HepG2 (cell line): ENCODE measurements at regions not wholly inside any gene's neighbourhood (a gene's known extent, or its start where the extent isn't known, plus 50 kb on each side); places are given as distances from the start of the nearest gene placed in this dataset.

Experiments
- CAMTA2 ChIP-seq: sonication (generic); formaldehyde crosslinking; IDR thresholded peaks from 2 replicates; pipeline ENCODE4 v1.4.0; 2020; ENCODE audit warnings: mild to moderate bottlenecking, missing genetic modification reagents, borderline replicate concordance
- CHD4 ChIP-seq: fragments of 200-600 bp; sonication (generic); IDR thresholded peaks from 2 replicates; pipeline ENCODE4 v1.7.0; 2017; ENCODE audit warnings: mild to moderate bottlenecking, low read length, borderline replicate concordance
- CREM ChIP-seq, 2 experiments: sonication (generic) in 1 of 2; formaldehyde crosslinking in 1 of 2; IDR thresholded peaks; 2 replicates each; pipeline versions ENCODE4 v1.4.0 to v1.6.1; 2016 to 2020; ENCODE audit warnings: antibody characterized with exemption in 1 of 2, mild to moderate bottlenecking in 1 of 2, missing genetic modification reagents in 1 of 2
- FOXO1 ChIP-seq: sonication (generic); formaldehyde crosslinking; IDR thresholded peaks from 2 replicates; pipeline ENCODE4 v1.4.0; 2020; ENCODE audit warnings: missing genetic modification reagents
- FOXP1 ChIP-seq, 2 experiments: fragments of 450-650 bp in 1 of 2; IDR thresholded peaks; 2 replicates each; pipeline ENCODE4 v1.6.1; 2017 to 2018; ENCODE audit warnings: antibody characterized with exemption in 1 of 2
- HNF4G ChIP-seq, 2 experiments: sonication (generic) in 1 of 2; formaldehyde crosslinking in 1 of 2; IDR thresholded peaks; 2 replicates each; pipeline versions ENCODE4 v1.4.0 to v1.6.1; 2011 to 2020; ENCODE audit warnings: borderline replicate concordance in 2 of 2, low read depth in 2 of 2, mild to moderate bottlenecking in 2 of 2, low read length in 1 of 2, missing genetic modification reagents in 1 of 2, moderate library complexity in 1 of 2
- HNRNPL ChIP-seq: fragments of 200-400 bp; formaldehyde crosslinking; IDR thresholded peaks from 2 replicates; pipeline ENCODE4 v1.6.1; 2017; ENCODE audit warnings: mild to moderate bottlenecking, low read depth, low read length
- HOXA5 ChIP-seq: sonication (generic); formaldehyde crosslinking; IDR thresholded peaks from 2 replicates; pipeline ENCODE4 v1.4.0; 2020; ENCODE audit warnings: missing genetic modification reagents
- MZF1 ChIP-seq: sonication (generic); formaldehyde crosslinking; IDR thresholded peaks from 2 replicates; pipeline ENCODE4 v1.8.1; 2023; ENCODE audit warnings: mild to moderate bottlenecking, missing genetic modification reagents, borderline replicate concordance
- NAIF1 ChIP-seq: sonication (generic); formaldehyde crosslinking; IDR thresholded peaks from 2 replicates; pipeline ENCODE4 v1.5.0; 2020; ENCODE audit warnings: mild to moderate bottlenecking, missing genetic modification reagents, borderline replicate concordance
- NCOA1 ChIP-seq: sonication (generic); formaldehyde crosslinking; IDR thresholded peaks from 2 replicates; pipeline ENCODE4 v1.9.0; 2021; ENCODE audit warnings: missing genetic modification reagents
- PHF21A ChIP-seq: sonication (generic); formaldehyde crosslinking; IDR thresholded peaks from 2 replicates; pipeline ENCODE4 v1.5.0; 2020; ENCODE audit warnings: mild to moderate bottlenecking, missing genetic modification reagents
- PPARG ChIP-seq: conservative IDR thresholded peaks from 2 replicates; pipeline ENCODE4 v1.6.1; 2016; ENCODE audit warnings: missing biosample characterization, missing genetic modification reagents
- RARA ChIP-seq: IDR thresholded peaks from 2 replicates; pipeline ENCODE4 v1.6.1; 2016; ENCODE audit warnings: missing genetic modification reagents, missing compliant biosample characterization
- SOX5 ChIP-seq: IDR thresholded peaks from 2 replicates; pipeline ENCODE4 v1.6.1; 2016; ENCODE audit warnings: borderline replicate concordance
- TAF15 ChIP-seq: fragments of 200-400 bp; formaldehyde crosslinking; IDR thresholded peaks from one replicate; pipeline ENCODE4 v1.6.1; 2018; ENCODE audit warnings: mild to moderate bottlenecking, low read depth, low read length; ENCODE audit not compliant: poor library complexity, severe bottlenecking
- ZBTB4 ChIP-seq: sonication (generic); formaldehyde crosslinking; IDR thresholded peaks from 2 replicates; pipeline ENCODE4 v1.4.0; 2020; ENCODE audit warnings: missing genetic modification reagents, mild to moderate bottlenecking, borderline replicate concordance
- ZNF264 ChIP-seq: sonication (generic); formaldehyde crosslinking; IDR thresholded peaks from 2 replicates; pipeline ENCODE4 v1.4.0; 2020; ENCODE audit warnings: missing genetic modification reagents
- ZNF33B ChIP-seq: sonication (generic); formaldehyde crosslinking; IDR thresholded peaks from 2 replicates; pipeline ENCODE4 v1.5.1; 2020; ENCODE audit warnings: mild to moderate bottlenecking, missing genetic modification reagents
- ZNF543 ChIP-seq: sonication (generic); formaldehyde crosslinking; IDR thresholded peaks from 2 replicates; pipeline ENCODE4 v1.4.0; 2020; ENCODE audit warnings: mild to moderate bottlenecking, missing genetic modification reagents
- ZSCAN22 ChIP-seq: sonication (generic); formaldehyde crosslinking; IDR thresholded peaks from 2 replicates; pipeline ENCODE4 v1.4.0; 2020; ENCODE audit warnings: mild to moderate bottlenecking, missing genetic modification reagents
- TF ChIP-seq, protein P1 (sequence below): IDR thresholded peaks from 2 replicates; pipeline ENCODE4 v1.6.1; 2018; ENCODE audit warnings: missing genetic modification reagents, mild to moderate bottlenecking, missing compliant biosample characterization
- TF ChIP-seq, protein P2 (sequence below): sonication (generic); formaldehyde crosslinking; IDR thresholded peaks from 2 replicates; pipeline ENCODE4 v1.4.0; 2020; ENCODE audit warnings: mild to moderate bottlenecking, missing genetic modification reagents

DNA sequence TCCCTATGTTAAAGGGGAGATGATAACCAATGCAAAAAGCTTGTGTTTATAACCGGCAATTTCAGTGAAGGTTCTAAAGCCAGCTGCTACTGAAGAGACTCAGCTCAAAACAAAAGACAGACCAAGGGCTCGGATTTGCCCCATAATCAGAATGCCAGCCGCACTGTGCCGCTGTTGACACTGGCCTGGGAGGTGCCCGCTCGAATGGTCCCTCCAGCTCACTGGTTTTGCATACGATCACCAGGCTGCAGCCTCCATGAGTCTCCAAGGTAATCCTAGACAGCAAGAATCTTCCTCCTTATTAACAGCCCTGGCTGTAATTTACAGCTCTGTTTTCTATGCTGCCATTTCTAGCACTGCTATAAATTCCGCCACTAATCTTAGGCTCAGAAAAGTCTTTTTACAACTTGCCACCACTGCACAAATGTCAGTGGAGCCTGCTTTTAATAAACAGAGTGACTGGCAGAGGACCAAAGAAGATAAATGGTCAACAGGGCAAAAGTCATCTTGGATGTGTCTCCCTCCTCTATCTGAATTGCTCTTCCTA, 155.7 kb upstream of the SH3BP4 start (continued):
- TF ChIP-seq, protein P1, sequence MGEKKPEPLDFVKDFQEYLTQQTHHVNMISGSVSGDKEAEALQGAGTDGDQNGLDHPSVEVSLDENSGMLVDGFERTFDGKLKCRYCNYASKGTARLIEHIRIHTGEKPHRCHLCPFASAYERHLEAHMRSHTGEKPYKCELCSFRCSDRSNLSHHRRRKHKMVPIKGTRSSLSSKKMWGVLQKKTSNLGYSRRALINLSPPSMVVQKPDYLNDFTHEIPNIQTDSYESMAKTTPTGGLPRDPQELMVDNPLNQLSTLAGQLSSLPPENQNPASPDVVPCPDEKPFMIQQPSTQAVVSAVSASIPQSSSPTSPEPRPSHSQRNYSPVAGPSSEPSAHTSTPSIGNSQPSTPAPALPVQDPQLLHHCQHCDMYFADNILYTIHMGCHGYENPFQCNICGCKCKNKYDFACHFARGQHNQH = no peak
- no peak for TF ChIP-seq RARA
- TF ChIP-seq, protein P2, sequence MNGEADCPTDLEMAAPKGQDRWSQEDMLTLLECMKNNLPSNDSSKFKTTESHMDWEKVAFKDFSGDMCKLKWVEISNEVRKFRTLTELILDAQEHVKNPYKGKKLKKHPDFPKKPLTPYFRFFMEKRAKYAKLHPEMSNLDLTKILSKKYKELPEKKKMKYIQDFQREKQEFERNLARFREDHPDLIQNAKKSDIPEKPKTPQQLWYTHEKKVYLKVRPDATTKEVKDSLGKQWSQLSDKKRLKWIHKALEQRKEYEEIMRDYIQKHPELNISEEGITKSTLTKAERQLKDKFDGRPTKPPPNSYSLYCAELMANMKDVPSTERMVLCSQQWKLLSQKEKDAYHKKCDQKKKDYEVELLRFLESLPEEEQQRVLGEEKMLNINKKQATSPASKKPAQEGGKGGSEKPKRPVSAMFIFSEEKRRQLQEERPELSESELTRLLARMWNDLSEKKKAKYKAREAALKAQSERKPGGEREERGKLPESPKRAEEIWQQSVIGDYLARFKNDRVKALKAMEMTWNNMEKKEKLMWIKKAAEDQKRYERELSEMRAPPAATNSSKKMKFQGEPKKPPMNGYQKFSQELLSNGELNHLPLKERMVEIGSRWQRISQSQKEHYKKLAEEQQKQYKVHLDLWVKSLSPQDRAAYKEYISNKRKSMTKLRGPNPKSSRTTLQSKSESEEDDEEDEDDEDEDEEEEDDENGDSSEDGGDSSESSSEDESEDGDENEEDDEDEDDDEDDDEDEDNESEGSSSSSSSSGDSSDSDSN = 0 out of 2 replicates have a peak, but pooled peaks have one; percentile 6
- TF ChIP-seq PPARG = peak; percentile 77
- no peak for TF ChIP-seq TAF15
- TF ChIP-seq ZBTB4 (CRISPR knock-in tag) = 0 out of 2 replicates have a peak, but pooled peaks have one; percentile 46
- TF ChIP-seq FOXP1 (IDR thresholded peaks at IDR 0.05) = no peak
- TF ChIP-seq FOXP1 (CRISPR knock-in tag; IDR thresholded peaks at IDR 0.05) = peak; percentile 26; the same call in 1 of the 2 replicates
- peak; percentile 14; the same call in 1 of the 2 replicates for TF ChIP-seq NCOA1
- 0 out of 2 replicates have a peak, but pooled peaks have one; percentile 9 for TF ChIP-seq PHF21A (CRISPR knock-in tag)
- TF ChIP-seq HOXA5 (CRISPR knock-in tag) = peak; percentile 39; the same call in 1 of the 2 replicates
- no peak for TF ChIP-seq CAMTA2
- 0 out of 2 replicates have a peak, but pooled peaks have one; percentile 28 for TF ChIP-seq ZNF543 (CRISPR knock-in tag)
- 0 out of 2 replicates have a peak, but pooled peaks have one; percentile 30 for TF ChIP-seq SOX5
- peak; percentile 28; the same call in 1 of the 2 replicates for TF ChIP-seq FOXO1
- TF ChIP-seq HNF4G (IDR thresholded peaks at IDR 0.05; ENCODE audit: borderline replicate concordance, low read depth, low read length) = no peak
- TF ChIP-seq HNF4G (CRISPR knock-in tag; IDR thresholded peaks at IDR 0.05; ENCODE audit: borderline replicate concordance, low read depth) = peak; percentile 56; the same call in 1 of the 2 replicates
- TF ChIP-seq MZF1 (CRISPR knock-in tag) = no peak
- TF ChIP-seq NAIF1 (CRISPR knock-in tag) = 0 out of 2 replicates have a peak, but pooled peaks have one; percentile 50
- peak; percentile 6; the same call in 1 of the 2 replicates for TF ChIP-seq ZSCAN22 (CRISPR knock-in tag)
- 0 out of 2 replicates have a peak, but pooled peaks have one; percentile 62 for TF ChIP-seq CHD4
- 0 out of 2 replicates have a peak, but pooled peaks have one; percentile 16 for TF ChIP-seq ZNF33B
- TF ChIP-seq CREM (IDR thresholded peaks at IDR 0.05) = 0 out of 2 replicates have a peak, but pooled peaks have one; percentile 19
- no peak for TF ChIP-seq CREM (CRISPR knock-in tag; IDR thresholded peaks at IDR 0.05)
- peak; percentile 75; the same call in 1 of the 2 replicates for TF ChIP-seq HNRNPL
- TF ChIP-seq ZNF264 (CRISPR knock-in tag) = 0 out of 2 replicates have a peak, but pooled peaks have one; percentile 15
